ENCODE measurements at regions not wholly inside any gene's neighbourhood (a gene's known extent, or its start where the extent isn't known, plus 50 kb on each side); places are given as distances from the start of the nearest gene placed in this dataset.

- Histone ChIP-seq H3K36me3 (ENCODE audit: control insufficient read depth, insufficient read depth, low read length) (no peaks in the 10 kb centered on the region), H3K56ac (ENCODE audit: extremely low read depth, insufficient read depth, low read length) (no peak overlapping the region), H2AK9ac (replicated peaks; ENCODE audit: low read depth, low read length, poor library complexity) (no peak overlapping the region), H3K4me3 (ENCODE audit: insufficient read depth, low read depth, low read length) (no peak overlapping the region), H2BK5ac (ENCODE audit: low read depth, low read length, poor library complexity, severe bottlenecking) (no peak overlapping the region), H3K79me1 (ENCODE audit: low read depth in 1 of 2, low read length in 2 of 2) (no peaks in the 10 kb centered on the region), H3K27me3 (ENCODE audit: control insufficient read depth, insufficient read depth, low read length) (no peaks in the 10 kb centered on the region), H2AFZ (replicated peaks; ENCODE audit: low read length, poor library complexity) (no peak overlapping the region), H3K9ac (ENCODE audit: low read depth, low read length) (no peak overlapping the region), H4K8ac (ENCODE audit: low read depth in 2 of 2, low read length in 2 of 2) (no peak overlapping the region), H3K9me1 (ENCODE audit: insufficient read depth, low read length) (peaks cover 9% of the 10 kb centered on the region; the same call in 1 of the 2 replicates), H3K4me1 (ENCODE audit: control insufficient read depth, insufficient read depth, low read length) (peaks cover 9% of the 10 kb centered on the region), H4K5ac (ENCODE audit: low read depth, low read length) (no peak overlapping the region), H3K14ac (replicated peaks; ENCODE audit: low read depth, low read length) (no peak overlapping the region), H2BK15ac (ENCODE audit: low read depth, low read length) (no peak overlapping the region), H3K4me2 (ENCODE audit: low read depth, low read length) (no peak overlapping the region), H4K91ac (ENCODE audit: insufficient read depth, low read depth, low read length) (no peak overlapping the region), H4K20me1 (ENCODE audit: insufficient read depth, low read length) (no peaks in the 10 kb centered on the region), H2AK5ac (ENCODE audit: low read depth, low read length) (no peak overlapping the region), H2BK120ac (ENCODE audit: low read depth, low read length) (no peak overlapping the region), H3K23ac (ENCODE audit: low read depth, low read length) (no peak overlapping the region), H2BK20ac (ENCODE audit: low read depth, low read length) (no peak overlapping the region), H3K9me3 (ENCODE audit: control insufficient read depth, insufficient read depth, low read length) (no peaks in the 10 kb centered on the region), H3K4ac (ENCODE audit: low read depth, low read length) (no peak overlapping the region), H3K18ac (ENCODE audit: low read depth, low read length) (no peak overlapping the region), H3K27ac (ENCODE audit: insufficient read depth, low read length) (no peak overlapping the region)
- DNase-seq, result no peak
- no peak for ATAC-seq (ENCODE audit: low read depth)
- intact Hi-C loops (cut with micrococcal nuclease) (no loop called here), in situ Hi-C loops (cut with MboI; ENCODE audit: low sequenced_read_pairs) (no loop called here), dilution Hi-C loops (cut with HindIII; ENCODE audit: low sequenced_read_pairs, unreplicated experiment) (no loop called here)
- ChIA-PET CTCF (no interaction called here), POLR2A (ENCODE audit: unreplicated experiment) (no interaction called here)
- TF ChIP-seq RFX5 (IDR thresholded peaks at IDR 0.05; ENCODE audit: low read depth, low read length) (no peak), MAFK (IDR thresholded peaks at IDR 0.05; ENCODE audit: low read depth, low read length) (no peak), BHLHE40 (IDR thresholded peaks at IDR 0.05; ENCODE audit: low read depth, low read length) (no peak), RCOR1 (IDR thresholded peaks at IDR 0.05; ENCODE audit: insufficient replicate concordance, low read length) (no peak), MXI1 (IDR thresholded peaks at IDR 0.05; ENCODE audit: borderline replicate concordance, low read depth, low read length) (no peak), NFE2L2 (IDR thresholded peaks at IDR 0.05; ENCODE audit: low read depth, low read length) (no peak), FOS (IDR thresholded peaks at IDR 0.05; ENCODE audit: low read depth, low read length) (no peak)
- BruUV-seq (replicated peaks), result no TSS peak
- 67% methylated on average over 5 of the region's 12 CpGs; no CpG with 5 or more reads in 1 of the 2 experiments for WGBS, 2 experiments (ENCODE audit: extremely low coverage in 2 of 2, insufficient read length in 1 of 2)
Measured at GRCh38 chr5:173767574-173768266, 120.4 kb upstream of the CPEB4 start.
